Glomerular endothelial cell (primary cell): ENCODE measurements at regions not wholly inside any gene's neighbourhood (a gene's known extent, or its start where the extent isn't known, plus 50 kb on each side); places are given as distances from the start of the nearest gene placed in this dataset.
A peak's percentile ranks its signal among the peaks of the same experiment; 100 is the strongest.
"Not testable (repeated sequence)": the region's sequence is repeated elsewhere in the genome, so short reads cannot be mapped to it uniquely, and the experiment has no call there.

ENCODE experiments used
- DNase-seq: peaks from one replicate; pipeline ENCODE4 v3.0.0-alpha.2; 2011; ENCODE audit warnings: low read depth, low spot score; ENCODE audit errors: extremely low read depth

- DNase-seq = no peak
These were observed 112.7 kb downstream of the MPP7 start for GRCh38 chr10:28190196-28190595.

- no peak for DNase-seq
These were observed 114.3 kb downstream of the MPP7 start for GRCh38 chr10:28188526-28188925.

GRCh38 chr10:28186887-28187578, 115.8 kb downstream of the MPP7 start:
- DNase-seq = no peak

GRCh38 chr10:28186461-28186860, 116.4 kb downstream of the MPP7 start:
- DNase-seq = no peak

- no peak for DNase-seq
These were observed 118.1 kb downstream of the MPP7 start for GRCh38 chr10:28184810-28185209.

- no peak for DNase-seq
These were observed 121.3 kb downstream of the MPP7 start for GRCh38 chr10:28181478-28182096.

- DNase-seq = no peak
These were observed 122.2 kb downstream of the MPP7 start for GRCh38 chr10:28180654-28181053.

- DNase-seq = no peak
These were observed 123.1 kb downstream of the MPP7 start for GRCh38 chr10:28179743-28180099.

GRCh38 chr10:28179006-28179742, 123.7 kb downstream of the MPP7 start:
- peak; percentile 56 for DNase-seq

GRCh38 chr10:28177944-28178637, 124.8 kb downstream of the MPP7 start:
- DNase-seq = no peak

- DNase-seq = not testable (repeated sequence)
These were observed 126.4 kb downstream of the MPP7 start for GRCh38 chr10:28176498-28176897.

- no peak for DNase-seq
These were observed 130.6 kb downstream of the MPP7 start for GRCh38 chr10:28172223-28172610.

- no peak for DNase-seq
These were observed 131.2 kb downstream of the MPP7 start for GRCh38 chr10:28171468-28172222.

GRCh38 chr10:28169525-28169924, 133.3 kb downstream of the MPP7 start:
- no peak for DNase-seq

GRCh38 chr10:28160866-28161405, 141.9 kb downstream of the MPP7 start:
- no peak for DNase-seq

- no peak for DNase-seq
These were observed 145.5 kb downstream of the MPP7 start for GRCh38 chr10:28157379-28157778.

- DNase-seq = no peak
These were observed 147.1 kb downstream of the MPP7 start for GRCh38 chr10:28155726-28156125.

GRCh38 chr10:28151636-28152035, 151.2 kb downstream of the MPP7 start:
- no peak for DNase-seq

GRCh38 chr10:28149746-28150145, 150.9 kb upstream of the ODAD2 start:
- DNase-seq = no peak

GRCh38 chr10:28147706-28148105, 148.8 kb upstream of the ODAD2 start:
- DNase-seq = no peak
